Osteoblast (primary cell): ENCODE measurements at regions not wholly inside any gene's neighbourhood (a gene's known extent, or its start where the extent isn't known, plus 50 kb on each side); places are given as distances from the start of the nearest gene placed in this dataset.

Experiments used
- DNase-seq: peaks from one replicate; pipeline ENCODE4 v3.0.0; 2011; ENCODE audit warnings: low spot score, mixed read lengths; ENCODE audit not compliant: insufficient read length; ENCODE audit errors: missing footprints
- H2AFZ ChIP-seq: 2 replicates; pipeline ENCODE4 v1.6.0; 2011; ENCODE audit warnings: mild to moderate bottlenecking, low read length
- H3K27ac ChIP-seq: 2 replicates; pipeline ENCODE4 v1.5.1; 2011; ENCODE audit warnings: mild to moderate bottlenecking, low read depth, low read length, moderate library complexity
- H3K27me3 ChIP-seq: 2 replicates; pipeline ENCODE4 v1.6.0; 2012; ENCODE audit warnings: mild to moderate bottlenecking, control low read depth, inconsistent platforms, low read length, moderate library complexity; ENCODE audit not compliant: insufficient read depth
- H3K36me3 ChIP-seq: 2 replicates; pipeline ENCODE4 v1.5.1; 2011; ENCODE audit warnings: mild to moderate bottlenecking, low read length, control low read depth, moderate library complexity; ENCODE audit not compliant: insufficient read depth
- H3K4me1 ChIP-seq: 2 replicates; pipeline ENCODE4 v1.5.1; 2011; ENCODE audit warnings: mild to moderate bottlenecking, low read length, control low read depth, moderate library complexity; ENCODE audit not compliant: insufficient read depth
- H3K4me2 ChIP-seq: 2 replicates; pipeline ENCODE4 v1.6.0; 2011; ENCODE audit warnings: mild to moderate bottlenecking, low read length; ENCODE audit not compliant: insufficient read depth
- H3K4me3 ChIP-seq: fragments of 200-600 bp; sonication (generic); 3 replicates; pipeline ENCODE4 v1.5.1; 2012; ENCODE audit warnings: mild to moderate bottlenecking, low read length, inconsistent platforms; ENCODE audit not compliant: insufficient read depth
- H3K79me2 ChIP-seq: 2 replicates; pipeline ENCODE4 v1.6.0; 2012; ENCODE audit warnings: mild to moderate bottlenecking, low read length, control low read depth, inconsistent platforms; ENCODE audit not compliant: insufficient read depth
- H3K9me3 ChIP-seq: 2 replicates; pipeline ENCODE4 v1.5.1; 2011; ENCODE audit warnings: low read depth, low read length, control low read depth
- H4K20me1 ChIP-seq: 2 replicates; pipeline ENCODE4 v1.6.0; 2012; ENCODE audit warnings: mild to moderate bottlenecking, low read length, control low read depth; ENCODE audit not compliant: insufficient read depth
- TF ChIP-seq, protein P1 (sequence below): IDR thresholded peaks from 2 replicates; pipeline ENCODE4 v1.5.1; 2011; ENCODE audit warnings: mild to moderate bottlenecking, low read depth, low read length, moderate library complexity; ENCODE audit errors: extremely low read depth

DNA sequence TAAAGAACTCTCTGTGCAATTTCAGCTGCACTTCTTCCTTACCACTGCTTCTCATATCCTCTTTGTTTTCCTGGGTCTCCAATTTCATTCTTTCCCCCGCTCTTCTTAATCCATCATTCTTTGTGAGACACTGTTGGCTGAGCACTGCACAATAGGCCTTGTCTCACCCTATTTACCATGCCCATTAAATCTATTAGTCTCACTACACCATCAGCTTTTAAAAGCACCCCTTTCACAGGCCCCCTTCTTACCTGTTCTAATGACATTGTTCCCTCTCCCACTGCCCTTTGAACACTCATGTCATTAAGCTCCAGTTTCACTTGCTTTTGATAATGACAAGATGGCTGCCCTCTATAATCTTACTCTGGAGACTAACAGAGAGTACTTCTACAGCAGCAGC lies 404.1 kb upstream of the ACVR2A start:
- H3K4me2 ChIP-seq = no peak overlapping the region
- no peaks in the 10 kb centered on the region for H3K79me2 ChIP-seq
- H3K4me1 ChIP-seq = no peaks in the 10 kb centered on the region
- H4K20me1 ChIP-seq = no peaks in the 10 kb centered on the region
- no peak overlapping the region for H2AFZ ChIP-seq
- no peaks in the 10 kb centered on the region for H3K36me3 ChIP-seq
- no peak for DNase-seq
- no peak overlapping the region for H3K4me3 ChIP-seq
- no peak overlapping the region for H3K27ac ChIP-seq
- H3K9me3 ChIP-seq = no peaks in the 10 kb centered on the region
- H3K27me3 ChIP-seq = no peaks in the 10 kb centered on the region
- TF ChIP-seq, protein P1, sequence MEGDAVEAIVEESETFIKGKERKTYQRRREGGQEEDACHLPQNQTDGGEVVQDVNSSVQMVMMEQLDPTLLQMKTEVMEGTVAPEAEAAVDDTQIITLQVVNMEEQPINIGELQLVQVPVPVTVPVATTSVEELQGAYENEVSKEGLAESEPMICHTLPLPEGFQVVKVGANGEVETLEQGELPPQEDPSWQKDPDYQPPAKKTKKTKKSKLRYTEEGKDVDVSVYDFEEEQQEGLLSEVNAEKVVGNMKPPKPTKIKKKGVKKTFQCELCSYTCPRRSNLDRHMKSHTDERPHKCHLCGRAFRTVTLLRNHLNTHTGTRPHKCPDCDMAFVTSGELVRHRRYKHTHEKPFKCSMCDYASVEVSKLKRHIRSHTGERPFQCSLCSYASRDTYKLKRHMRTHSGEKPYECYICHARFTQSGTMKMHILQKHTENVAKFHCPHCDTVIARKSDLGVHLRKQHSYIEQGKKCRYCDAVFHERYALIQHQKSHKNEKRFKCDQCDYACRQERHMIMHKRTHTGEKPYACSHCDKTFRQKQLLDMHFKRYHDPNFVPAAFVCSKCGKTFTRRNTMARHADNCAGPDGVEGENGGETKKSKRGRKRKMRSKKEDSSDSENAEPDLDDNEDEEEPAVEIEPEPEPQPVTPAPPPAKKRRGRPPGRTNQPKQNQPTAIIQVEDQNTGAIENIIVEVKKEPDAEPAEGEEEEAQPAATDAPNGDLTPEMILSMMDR = no peak

DNA sequence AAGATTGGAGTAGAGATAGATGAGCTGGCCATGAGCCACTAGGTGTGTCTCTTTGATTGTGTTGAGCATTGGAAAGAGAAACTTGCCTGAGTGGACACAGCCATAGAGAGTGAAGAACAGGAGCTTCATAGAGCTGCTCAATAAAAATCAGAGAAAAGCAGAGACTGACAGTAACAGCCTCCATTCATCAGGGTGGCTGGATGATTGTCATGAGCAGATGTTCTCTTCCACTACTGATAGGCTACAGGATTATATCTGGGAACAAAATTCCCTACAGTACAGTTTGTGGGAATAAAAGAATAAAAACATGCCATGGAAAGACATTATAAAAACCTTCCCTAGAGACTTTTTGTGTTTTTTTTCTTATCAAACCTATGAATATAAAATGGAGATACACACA lies 404.8 kb upstream of the ACVR2A start:
- H3K4me1 ChIP-seq = no peaks in the 10 kb centered on the region
- no peak overlapping the region for H3K4me3 ChIP-seq
- no peaks in the 10 kb centered on the region for H4K20me1 ChIP-seq
- no peak overlapping the region for H2AFZ ChIP-seq
- no peaks in the 10 kb centered on the region for H3K36me3 ChIP-seq
- H3K27ac ChIP-seq = no peak overlapping the region
- TF ChIP-seq, protein P1 = no peak
- no peaks in the 10 kb centered on the region for H3K9me3 ChIP-seq
- no peaks in the 10 kb centered on the region for H3K79me2 ChIP-seq
- no peaks in the 10 kb centered on the region for H3K27me3 ChIP-seq
- H3K4me2 ChIP-seq = no peak overlapping the region
- no peak for DNase-seq

DNA sequence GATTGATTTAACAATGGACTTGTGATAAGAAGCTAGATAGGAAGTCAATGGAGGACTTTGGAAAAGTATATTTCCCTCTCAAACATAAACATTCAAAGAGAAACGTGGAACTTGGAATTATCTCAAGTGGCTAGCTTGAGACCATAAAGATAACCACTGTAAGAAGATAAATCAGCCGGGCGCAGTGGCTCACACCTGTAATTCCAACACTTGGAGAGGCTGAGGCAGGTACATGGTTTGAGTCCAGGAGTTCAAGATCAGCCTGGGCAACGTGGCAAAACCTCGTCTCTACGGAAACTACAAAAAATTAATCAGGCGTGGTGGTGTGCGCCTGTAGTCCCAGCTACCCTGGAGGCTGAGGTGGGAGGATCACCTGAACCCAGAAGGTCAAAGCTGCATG lies 405.9 kb upstream of the ACVR2A start:
- no peak overlapping the region for H2AFZ ChIP-seq
- no peak overlapping the region for H3K4me3 ChIP-seq
- H3K36me3 ChIP-seq = no peaks in the 10 kb centered on the region
- DNase-seq = no peak
- no peak overlapping the region for H3K27ac ChIP-seq
- TF ChIP-seq, protein P1 = no peak
- no peaks in the 10 kb centered on the region for H3K79me2 ChIP-seq
- no peaks in the 10 kb centered on the region for H3K4me1 ChIP-seq
- no peaks in the 10 kb centered on the region for H3K9me3 ChIP-seq
- no peak overlapping the region for H3K4me2 ChIP-seq
- H4K20me1 ChIP-seq = no peaks in the 10 kb centered on the region
- no peaks in the 10 kb centered on the region for H3K27me3 ChIP-seq

DNA sequence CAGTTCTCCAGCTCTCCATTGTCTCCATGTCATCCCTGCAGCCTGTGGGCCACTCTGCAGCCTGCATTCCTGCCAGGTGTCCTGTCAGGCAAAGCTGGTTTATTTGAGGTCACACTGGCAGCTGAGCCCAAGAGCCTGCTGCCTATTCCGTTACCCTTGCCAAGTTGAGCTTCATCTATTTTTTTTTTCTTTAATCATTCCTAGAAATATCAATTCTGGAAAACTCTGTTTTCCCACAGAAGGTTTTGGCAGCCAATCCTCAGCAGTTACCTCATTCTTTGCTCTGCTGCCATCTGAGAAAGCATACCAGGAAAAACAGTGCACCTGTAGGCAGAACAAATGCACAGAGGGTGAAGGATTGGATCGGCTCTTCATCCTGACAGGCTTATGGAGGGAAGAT lies 411.0 kb upstream of the ACVR2A start:
- no peak for DNase-seq
- Histone ChIP-seq H3K79me2 (no peaks in the 10 kb centered on the region), H3K4me3 (no peak overlapping the region), H4K20me1 (no peaks in the 10 kb centered on the region), H3K36me3 (no peaks in the 10 kb centered on the region), H2AFZ (no peak overlapping the region), H3K27ac (no peak overlapping the region), H3K4me1 (no peaks in the 10 kb centered on the region), H3K27me3 (no peaks in the 10 kb centered on the region), H3K9me3 (no peaks in the 10 kb centered on the region), H3K4me2 (no peak overlapping the region)
- TF ChIP-seq, protein P1 = no peak
